Left colon (tissue), 2 donors: ENCODE measurements at regions not wholly inside any gene's neighbourhood (a gene's known extent, or its start where the extent isn't known, plus 50 kb on each side); places are given as distances from the start of the nearest gene placed in this dataset.
"Not testable (repeated sequence)": the region's sequence is repeated elsewhere in the genome, so short reads cannot be mapped to it uniquely, and the experiment has no call there.

Source experiments
- ATAC-seq: fragments of 200-7000 bp; cut with Tn5 transposase; one replicate; pipeline ENCODE4 v1.9.1; 2020; ENCODE audit warnings: mild to moderate bottlenecking, moderate library complexity
- DNase-seq, 2 donors: peaks; one replicate each; pipeline ENCODE4 v3.0.0-alpha.2; 2020
- intact Hi-C, 2 donors: fragments of 100-400 bp; cut with DNase I in 1 of 2; cut with micrococcal nuclease in 1 of 2; formaldehyde crosslinking; loops; one replicate each; pipeline versions ENCODE4 v1.11.2 to v1.14.0; 2022; cut with DNase I, micrococcal nuclease
- donor health status: DM: no; HTN: no; CAD: no.
- donor health status: DM: yes; HTN: yes; CAD: no.

GRCh38 chr12:33054371-33054770, 157.8 kb upstream of the PKP2 start:
- ATAC-seq: no peak
- no peak for DNase-seq
- intact Hi-C loops: no loop called here

DNA sequence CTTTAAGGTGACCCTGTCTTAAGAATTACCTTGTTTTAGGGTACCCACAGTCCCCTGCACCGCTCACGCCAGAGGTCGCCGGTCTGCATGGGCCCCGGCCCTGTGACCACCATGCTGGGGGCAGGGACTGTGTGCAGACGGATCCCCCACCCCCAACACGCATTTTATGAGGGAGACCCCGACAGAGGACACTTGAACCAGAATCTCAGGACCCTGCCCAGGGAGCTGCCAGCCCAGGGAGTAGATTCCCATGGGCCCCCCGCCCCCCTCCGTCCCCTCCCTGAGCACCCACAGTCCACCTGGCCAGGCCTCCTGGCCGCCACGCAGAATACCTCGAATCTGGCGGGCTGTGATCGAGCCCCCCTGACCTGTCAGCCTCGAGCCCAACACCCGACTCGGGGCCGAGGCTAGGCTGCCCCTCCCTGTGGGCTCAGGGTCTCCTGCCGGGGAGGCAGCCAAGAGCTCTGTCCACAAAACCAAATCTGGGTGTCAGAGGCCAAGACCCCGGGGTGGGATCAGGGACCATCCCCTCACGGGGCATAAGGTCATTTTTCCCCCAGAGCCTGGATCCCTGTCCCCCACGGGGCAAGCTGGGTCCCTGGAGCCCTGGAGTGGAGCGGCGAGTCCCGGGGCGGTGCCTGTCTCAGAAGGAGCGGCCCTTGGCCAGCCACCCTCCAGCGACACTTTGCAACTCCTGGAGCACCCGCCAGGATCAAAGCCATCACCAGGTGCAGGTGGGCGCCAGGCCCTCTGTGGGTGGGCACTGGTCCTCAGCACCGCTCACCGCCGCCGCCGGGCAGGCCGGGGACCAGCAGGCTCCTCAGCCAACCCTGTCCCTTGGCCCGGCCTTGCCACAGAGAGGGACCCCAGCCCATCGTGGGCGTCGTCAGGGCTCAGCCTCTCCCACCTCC, 155.8 kb upstream of the PKP2 start:
- no peak for ATAC-seq
- no peak for DNase-seq
- intact Hi-C loops: no loop called here

DNA sequence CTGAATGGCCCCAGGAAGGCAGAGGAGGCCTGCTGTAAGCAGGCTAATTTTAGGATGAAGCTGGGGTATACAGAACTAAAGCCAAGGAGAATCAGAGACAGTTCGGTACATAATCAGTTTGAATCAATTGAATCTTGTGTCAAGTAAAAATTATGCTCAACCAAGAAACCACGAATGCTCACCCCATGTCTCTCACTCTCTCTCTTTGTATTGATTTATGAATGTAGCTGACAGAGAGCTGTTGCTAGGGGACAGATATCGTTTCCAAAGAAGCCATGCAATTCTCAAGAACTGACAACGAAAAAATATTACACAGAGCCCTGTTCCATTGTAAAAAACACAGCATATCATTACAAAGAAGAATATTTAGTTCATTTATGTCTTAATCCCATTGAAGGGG, 151.1 kb upstream of the PKP2 start:
- ATAC-seq: no peak
- DNase-seq: no peak
- intact Hi-C loops: no loop called here

- ATAC-seq: no peak
- intact Hi-C loops: no loop called here
- DNase-seq: no peak
These were observed 147.9 kb upstream of the PKP2 start for GRCh38 chr12:33044447-33044846.

DNA sequence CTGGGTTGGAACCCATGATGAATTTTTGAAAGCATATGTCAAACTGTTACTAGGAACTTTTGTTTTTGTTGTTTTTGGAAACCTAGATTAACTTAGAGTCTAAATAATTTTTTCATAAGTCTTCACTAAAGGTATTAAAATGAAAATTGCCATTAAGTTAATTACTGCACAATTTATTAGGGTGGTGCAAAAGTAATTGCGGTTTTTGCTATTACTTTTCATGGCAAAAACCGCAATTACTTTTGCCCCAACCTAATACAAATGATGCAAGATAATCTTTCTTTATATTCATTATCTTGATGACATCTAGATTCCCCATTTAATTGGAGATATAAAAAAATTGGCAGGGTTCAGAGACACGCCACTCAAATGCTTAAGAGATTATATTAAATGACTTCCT, 145.0 kb upstream of the PKP2 start:
- DNase-seq (no peak), ATAC-seq (no peak)
- intact Hi-C loops: no loop called here

- DNase-seq, intact Hi-C loops, ATAC-seq: not testable (repeated sequence)
These were observed 137.4 kb upstream of the PKP2 start for GRCh38 chr12:33033999-33034398.

DNA sequence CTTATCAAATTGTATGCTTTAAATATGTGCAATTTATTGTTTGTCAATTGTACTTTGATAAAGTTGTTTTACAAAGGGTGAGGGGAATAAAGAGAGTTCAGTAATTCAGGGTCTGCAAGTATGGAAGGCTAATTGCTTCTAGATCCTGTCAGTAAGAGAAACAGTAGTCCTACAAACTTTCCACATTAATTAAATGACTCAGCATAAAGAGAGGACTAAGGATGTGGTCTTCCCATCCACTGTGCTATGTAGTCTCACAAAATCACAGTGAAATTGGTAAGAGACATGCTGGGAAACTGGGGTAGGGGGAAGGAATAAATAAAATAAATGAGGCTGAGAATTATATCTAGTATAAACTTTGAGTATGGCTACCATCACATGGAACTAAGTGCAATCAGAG, 130.2 kb upstream of the PKP2 start:
- intact Hi-C loops: no loop called here
- ATAC-seq: no peak

DNA sequence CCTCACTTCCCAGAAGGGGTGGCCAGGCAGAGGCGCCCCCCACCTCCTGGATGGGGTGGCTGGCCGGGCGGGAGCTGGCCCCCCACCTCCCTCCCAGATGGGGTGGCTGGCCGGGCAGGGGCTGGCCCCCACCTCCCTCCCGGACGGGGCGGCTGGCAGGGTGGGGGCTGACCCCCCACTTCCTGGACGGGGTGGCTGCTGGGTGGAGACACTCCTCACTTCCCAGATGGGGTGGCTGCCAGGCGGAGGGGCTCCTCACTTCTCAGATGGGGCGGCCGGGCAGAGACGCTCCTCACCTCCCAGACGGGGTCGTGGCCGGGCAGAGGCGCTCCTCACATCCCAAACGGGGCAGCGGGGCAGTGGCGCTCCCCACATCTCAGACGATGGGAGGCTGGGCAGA, 126.1 kb upstream of the PKP2 start:
- intact Hi-C loops, ATAC-seq, DNase-seq: not testable (repeated sequence)

More for the DNA sequence above, 130.2 kb upstream of the PKP2 start:
- DNase-seq: no peak

DNA sequence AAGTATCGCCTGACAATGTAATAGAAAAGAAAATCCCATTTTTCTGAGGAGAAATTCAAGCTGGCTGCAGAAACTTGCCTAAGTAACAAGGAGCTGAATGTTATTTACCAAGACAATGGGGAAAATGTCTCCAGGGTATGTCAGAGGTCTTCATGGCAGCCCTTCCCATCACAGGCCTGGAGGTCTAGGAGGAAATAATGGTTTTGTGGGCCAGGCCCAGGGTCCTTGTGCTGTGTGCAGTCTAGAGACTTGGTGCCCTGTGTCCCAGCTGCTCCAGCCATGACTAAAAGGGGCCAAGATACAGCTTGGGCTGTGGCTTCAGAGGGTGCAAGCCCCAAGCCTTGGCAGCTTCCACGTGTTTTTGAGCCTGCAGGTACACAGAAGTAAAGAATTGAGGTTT, 120.5 kb upstream of the PKP2 start:
- DNase-seq, ATAC-seq, intact Hi-C loops: not testable (repeated sequence)

GRCh38 chr12:33012226-33012625, 115.6 kb upstream of the PKP2 start:
- no peak for DNase-seq
- no peak for ATAC-seq
- intact Hi-C loops: no loop called here

GRCh38 chr12:33006106-33006505, 109.5 kb upstream of the PKP2 start:
- DNase-seq (no peak), ATAC-seq (no peak)
- intact Hi-C loops: no loop called here

DNA sequence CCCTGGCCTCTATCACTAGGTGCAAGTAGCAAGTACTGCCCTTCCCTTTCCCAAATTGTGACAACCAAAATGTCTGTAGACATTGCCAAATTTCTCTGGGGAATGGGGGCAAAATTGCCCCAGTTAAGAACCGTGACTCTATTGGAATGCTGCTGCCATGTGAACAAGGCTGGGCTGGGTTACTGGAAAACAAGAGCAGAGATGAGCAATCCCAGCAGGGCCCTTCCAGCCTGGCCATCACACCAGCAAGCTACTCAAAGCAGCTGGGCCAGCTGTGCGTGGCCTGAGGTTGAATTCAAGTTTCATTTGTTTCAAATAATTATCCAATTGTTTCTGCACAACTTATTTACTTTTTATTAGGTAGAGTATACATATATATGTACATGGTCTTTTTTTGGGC, 103.4 kb upstream of the PKP2 start:
- intact Hi-C loops: no loop called here
- no peak for ATAC-seq
- DNase-seq: no peak

DNA sequence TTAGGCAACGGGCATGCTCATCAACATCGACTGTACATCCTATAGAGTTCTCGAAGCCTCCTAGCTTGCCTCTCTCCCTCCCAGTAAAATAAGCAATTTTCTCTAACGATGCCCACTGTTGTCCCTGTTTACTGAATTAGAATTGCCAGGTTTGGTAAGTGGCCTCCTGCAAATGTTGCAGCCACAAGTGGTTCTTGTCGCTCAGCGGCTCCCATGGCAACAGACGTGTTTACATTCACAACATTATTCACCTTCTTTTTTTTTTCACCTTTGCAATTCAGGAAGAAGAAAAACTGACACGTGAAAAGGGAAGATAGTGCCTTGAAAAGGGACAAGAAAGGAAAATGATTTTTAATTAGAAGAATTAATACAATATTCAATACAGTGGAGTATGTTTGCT, 100.9 kb upstream of the PKP2 start:
- ATAC-seq (no peak), DNase-seq (no peak)
- intact Hi-C loops: no loop called here

- ATAC-seq (no peak), DNase-seq (no peak)
- intact Hi-C loops: no loop called here
These were observed 99.0 kb upstream of the PKP2 start for GRCh38 chr12:32995623-32996022.

DNA sequence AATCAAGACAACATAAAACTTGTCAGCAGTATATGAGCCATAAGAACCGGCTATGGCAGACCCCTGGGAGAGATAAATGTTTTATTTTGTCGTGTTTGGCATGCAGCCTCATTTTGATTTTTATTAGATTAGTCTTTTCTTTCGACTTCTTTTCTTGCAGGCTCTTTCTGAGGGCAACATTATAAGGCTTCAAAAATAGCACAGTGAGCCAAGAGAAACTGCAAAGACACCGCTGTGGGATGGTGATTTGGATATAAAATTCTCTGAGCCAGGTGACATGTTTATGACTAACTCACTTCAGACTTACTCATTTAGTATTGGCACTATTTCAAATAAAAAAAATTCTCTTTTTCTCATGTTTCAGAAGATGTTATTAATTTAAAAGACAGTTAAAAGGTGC, 96.8 kb upstream of the PKP2 start:
- intact Hi-C loops: no loop called here
- DNase-seq (no peak), ATAC-seq (no peak)

DNA sequence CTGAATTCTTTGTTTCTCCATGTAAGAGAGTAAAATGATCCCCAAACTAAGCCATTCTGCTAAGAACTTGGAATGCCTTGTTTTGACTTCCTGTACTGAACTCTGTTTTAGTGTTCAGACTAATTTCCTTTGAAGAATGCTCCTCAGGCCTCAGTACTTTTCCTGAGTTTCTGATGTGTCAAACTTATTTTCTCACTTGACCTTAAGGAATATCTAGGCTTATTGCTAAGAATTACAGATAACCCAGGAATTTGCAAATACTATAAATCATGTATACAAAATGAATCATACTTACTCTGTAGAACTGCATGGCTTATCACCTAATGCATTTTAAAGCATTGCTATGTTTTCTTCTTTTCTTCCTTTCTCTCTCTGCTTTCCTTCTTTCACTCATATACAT, 93.1 kb upstream of the PKP2 start:
- no peak for ATAC-seq
- no peak for DNase-seq
- intact Hi-C loops: no loop called here

- no peak for ATAC-seq
These were observed 92.4 kb upstream of the PKP2 start for GRCh38 chr12:32988982-32989381.

GRCh38 chr12:32987512-32987911, 90.9 kb upstream of the PKP2 start:
- intact Hi-C loops: no loop called here
- no peak for DNase-seq
- ATAC-seq: no peak

More at GRCh38 chr12:32988982-32989381, 92.4 kb upstream of the PKP2 start:
- no peak for DNase-seq
- intact Hi-C loops: no loop called here

DNA sequence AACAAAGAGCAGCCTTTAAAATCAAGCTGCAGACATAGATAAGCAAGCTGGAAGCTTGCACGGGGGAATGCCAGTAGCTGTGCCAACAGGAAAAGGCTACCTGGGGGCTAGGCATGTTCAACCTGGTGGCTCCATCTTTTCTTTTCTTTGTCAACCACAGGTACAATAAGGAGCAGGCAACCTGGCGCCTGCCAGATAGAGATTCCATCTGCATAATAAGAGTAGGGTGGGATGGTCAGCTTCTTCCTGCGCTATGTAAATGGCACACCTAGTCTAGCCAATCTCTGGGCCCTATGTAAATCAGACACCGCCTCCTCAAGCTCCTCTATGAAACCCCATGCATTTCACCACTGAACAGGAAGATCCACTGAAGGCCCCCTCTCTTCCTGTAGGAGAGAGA, 87.4 kb upstream of the PKP2 start:
- intact Hi-C loops: no loop called here
- ATAC-seq (no peak), DNase-seq (no peak)

- DNase-seq (no peak), ATAC-seq (no peak)
- intact Hi-C loops: no loop called here
These were observed 86.8 kb upstream of the PKP2 start for GRCh38 chr12:32983332-32983731.

GRCh38 chr12:32981139-32981538, 84.6 kb upstream of the PKP2 start:
- DNase-seq (no peak), ATAC-seq (no peak)
- intact Hi-C loops: no loop called here
